Spleen (tissue), 7 donors: ENCODE measurements at regions not wholly inside any gene's neighbourhood (a gene's known extent, or its start where the extent isn't known, plus 50 kb on each side); places are given as distances from the start of the nearest gene placed in this dataset.

ENCODE experiments used
- CTCF ChIP-seq, 11 experiments: fragments of 200-600 bp in 7 of 11; fragments of 450-650 bp in 4 of 11; sonication (generic) in 4 of 11; IDR thresholded peaks in 8 of 11; conservative IDR thresholded peaks in 3 of 11; 1 replicate in 7 of 11; 2 replicates in 4 of 11; pipeline versions ENCODE4 v1.4.0 to v1.8.0; 2016 to 2021; ENCODE audit warnings: antibody characterized with exemption in 11 of 11, inconsistent platforms in 4 of 11, mild to moderate bottlenecking in 1 of 11
- POLR2A ChIP-seq, 3 donors: fragments of 450-650 bp; IDR thresholded peaks; one replicate each; pipeline ENCODE4 v1.5.1; 2017; ENCODE audit warnings: antibody characterized with exemption in 3 of 3, mild to moderate bottlenecking in 1 of 3
- donor health status: DM: no; HTN: no; CAD: no; lungs with moderate emphysema.
- donor health status: DM: no; HTN: no; CAD: no.
- donor health status: DM: no; HTN: no; CAD: no.

DNA sequence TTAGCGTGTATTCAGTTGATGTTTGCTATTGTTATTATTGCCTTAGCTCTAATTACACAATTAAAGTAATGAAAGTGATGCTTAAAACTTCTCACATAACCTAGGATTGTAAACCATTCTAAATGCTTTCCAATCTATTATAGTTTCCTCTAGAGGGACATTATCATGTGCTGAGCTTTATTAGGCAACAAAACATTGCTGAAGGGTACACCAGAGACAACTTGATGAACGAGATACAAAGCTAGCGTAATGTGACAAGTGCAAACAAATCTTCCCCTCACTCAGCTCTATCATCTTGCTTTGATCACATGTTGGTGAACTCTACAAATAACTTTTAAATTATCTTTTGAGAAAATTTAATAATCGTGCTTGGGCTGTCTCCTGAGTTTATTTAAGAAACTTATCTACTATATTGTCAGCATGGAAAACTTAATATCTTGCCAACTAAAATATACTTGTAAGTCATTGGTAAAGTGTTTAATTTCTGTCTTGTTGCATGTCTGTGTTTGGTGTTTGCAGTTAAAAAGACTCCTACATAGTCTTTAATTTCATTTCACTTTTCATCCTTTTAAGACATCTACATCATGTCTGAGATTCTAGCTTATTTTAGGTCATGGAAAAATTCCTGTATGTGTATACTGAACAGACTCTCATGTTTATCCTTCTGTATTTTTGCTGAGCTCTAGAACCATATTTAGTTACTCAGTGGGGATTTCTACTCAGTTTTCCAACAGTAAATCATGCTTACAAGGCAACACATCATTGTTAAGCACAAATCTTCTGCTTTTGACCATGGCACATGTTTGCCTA, 104.2 kb upstream of the ADAMTS5 start:
- TF ChIP-seq CTCF (IDR thresholded peaks at IDR 0.05 in 8 of 11, conservative IDR thresholded peaks at IDR 0.05 in 3 of 11) (no peak), POLR2A (IDR thresholded peaks at IDR 0.05) (no peak)
